HG03159 (cell line): ENCODE measurements at regions not wholly inside any gene's neighbourhood (a gene's known extent, or its start where the extent isn't known, plus 50 kb on each side); places are given as distances from the start of the nearest gene placed in this dataset.
"Not testable (repeated sequence)": the region's sequence is repeated elsewhere in the genome, so short reads cannot be mapped to it uniquely, and the experiment has no call there.

Source experiments
- ATAC-seq: cut with Tn5 transposase; IDR thresholded peaks from one replicate; pipeline ENCODE4 v1.9.1; 2021; ENCODE audit warnings: mild to moderate bottlenecking, moderate library complexity; ENCODE audit not compliant: unreplicated experiment

DNA sequence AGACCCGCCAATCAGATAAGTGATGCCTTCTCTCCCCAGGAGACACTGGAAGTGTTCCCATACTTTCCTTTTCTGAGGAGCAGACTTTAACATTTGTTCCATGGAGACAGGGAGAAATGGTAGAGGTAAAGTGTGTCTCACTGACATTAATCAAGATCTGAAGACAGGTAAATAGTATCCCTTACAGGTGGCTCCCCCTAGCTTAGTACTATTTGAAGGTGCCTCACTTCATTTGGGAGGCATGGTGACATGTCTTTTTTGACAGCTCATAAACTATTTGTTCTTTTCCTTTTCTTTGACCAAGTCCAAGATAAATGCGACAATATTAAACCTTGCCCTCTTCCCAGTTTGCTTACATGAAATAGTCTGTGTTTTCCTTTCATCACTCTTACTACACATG is 485.6 kb upstream of the IL12A start:
- no peak for ATAC-seq

- not testable (repeated sequence) for ATAC-seq
These were observed 477.6 kb upstream of the IL12A start for GRCh38 chr3:159510988-159511387.

DNA sequence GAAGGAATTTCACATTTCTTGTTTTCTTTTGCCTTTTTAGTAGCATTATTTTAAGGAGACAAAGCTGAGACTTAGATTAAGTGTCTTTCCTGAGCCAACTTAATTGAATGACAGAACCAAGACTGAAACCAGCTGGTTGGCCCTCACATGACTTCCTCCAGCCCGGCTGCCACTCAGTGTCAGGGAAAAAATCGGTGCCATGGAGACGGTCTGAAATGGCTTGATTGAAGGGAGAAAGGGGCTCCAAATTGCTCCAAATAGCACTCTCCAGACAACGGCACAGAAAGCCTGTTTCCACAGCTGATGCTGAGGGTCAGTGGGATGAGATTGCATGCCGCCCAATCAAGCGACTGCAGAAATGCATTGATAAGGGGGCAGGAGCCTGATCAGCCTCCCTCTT is 475.2 kb upstream of the IL12A start:
- ATAC-seq, result no peak

GRCh38 chr3:159513867-159514380 is 474.7 kb upstream of the IL12A start:
- no peak for ATAC-seq

GRCh38 chr3:159517105-159517504 is 471.5 kb upstream of the IL12A start:
- no peak for ATAC-seq

DNA sequence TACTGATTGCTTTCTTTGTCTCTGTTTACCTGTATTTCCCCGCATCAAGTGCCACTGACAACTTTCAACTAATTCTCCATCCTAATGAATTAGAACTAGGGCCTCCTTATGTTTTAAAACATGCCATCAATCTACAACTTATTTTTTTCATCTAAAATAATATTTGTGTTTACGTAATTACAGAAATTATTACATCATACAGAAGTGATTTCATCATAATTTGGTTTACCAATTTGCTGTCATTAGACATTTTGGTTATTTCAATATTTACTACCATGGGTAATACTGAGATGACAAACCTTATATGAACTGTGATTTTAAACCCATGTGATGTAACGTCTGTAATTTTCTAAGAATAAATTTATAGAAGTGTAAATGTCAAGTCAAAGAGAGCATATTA is 468.0 kb upstream of the IL12A start:
- ATAC-seq, result no peak

- ATAC-seq, result no peak
These were observed 466.4 kb upstream of the IL12A start for GRCh38 chr3:159522276-159522675.

DNA sequence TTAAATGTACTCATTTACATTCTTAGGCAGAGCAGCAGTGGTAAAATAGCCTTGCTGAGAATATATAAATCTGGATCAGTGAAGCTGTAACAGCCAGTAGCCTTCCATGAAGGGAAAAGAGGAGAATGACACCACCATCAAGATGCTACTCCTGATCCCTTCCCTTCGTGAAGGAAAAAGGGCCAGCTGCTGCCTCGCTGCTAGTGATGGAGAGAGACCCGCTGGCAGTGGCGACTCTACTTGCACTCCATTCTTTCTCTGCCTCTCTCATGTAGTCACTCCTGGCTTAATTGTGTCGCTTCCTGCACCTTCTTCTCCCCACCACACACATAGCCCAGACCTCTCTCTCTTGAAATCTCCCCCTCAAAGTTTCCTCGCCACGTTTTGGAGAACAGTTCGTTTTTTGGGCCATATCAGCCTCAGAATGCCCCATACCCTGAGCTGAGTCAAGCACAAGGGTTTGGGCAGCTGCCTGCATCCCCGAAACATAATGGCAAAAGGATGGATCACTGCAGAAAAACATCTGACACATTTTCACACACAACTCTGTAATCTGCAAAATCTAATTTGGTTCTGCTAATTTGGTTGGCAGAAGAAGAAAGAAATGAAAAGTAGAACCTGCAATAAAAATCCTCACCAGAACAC is 460.3 kb upstream of the IL12A start:
- no peak for ATAC-seq

GRCh38 chr3:159532577-159532976 is 456.1 kb upstream of the IL12A start:
- ATAC-seq, result no peak

GRCh38 chr3:159534496-159534895 is 454.1 kb upstream of the IL12A start:
- no peak for ATAC-seq

DNA sequence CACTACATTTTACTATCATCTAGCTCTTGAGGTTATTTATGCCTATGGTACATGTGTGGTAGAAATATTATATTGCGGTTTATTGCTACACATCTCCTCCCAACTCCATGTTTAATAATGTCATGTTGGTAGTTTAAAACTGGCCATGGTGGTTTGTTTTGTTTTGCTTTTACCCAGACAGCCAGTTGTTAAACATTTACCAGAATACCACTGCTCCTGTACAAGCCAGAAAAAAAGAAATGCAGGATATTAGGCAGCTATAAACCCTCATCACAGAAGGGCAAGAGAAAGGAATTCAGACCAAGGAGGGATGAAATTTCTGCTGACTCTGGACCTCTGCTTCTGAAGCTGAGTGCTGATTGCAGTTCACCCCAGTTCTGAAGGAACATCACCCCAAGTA is 451.8 kb upstream of the IL12A start:
- ATAC-seq, result no peak

GRCh38 chr3:159538507-159538906 is 450.1 kb upstream of the IL12A start:
- no peak for ATAC-seq

DNA sequence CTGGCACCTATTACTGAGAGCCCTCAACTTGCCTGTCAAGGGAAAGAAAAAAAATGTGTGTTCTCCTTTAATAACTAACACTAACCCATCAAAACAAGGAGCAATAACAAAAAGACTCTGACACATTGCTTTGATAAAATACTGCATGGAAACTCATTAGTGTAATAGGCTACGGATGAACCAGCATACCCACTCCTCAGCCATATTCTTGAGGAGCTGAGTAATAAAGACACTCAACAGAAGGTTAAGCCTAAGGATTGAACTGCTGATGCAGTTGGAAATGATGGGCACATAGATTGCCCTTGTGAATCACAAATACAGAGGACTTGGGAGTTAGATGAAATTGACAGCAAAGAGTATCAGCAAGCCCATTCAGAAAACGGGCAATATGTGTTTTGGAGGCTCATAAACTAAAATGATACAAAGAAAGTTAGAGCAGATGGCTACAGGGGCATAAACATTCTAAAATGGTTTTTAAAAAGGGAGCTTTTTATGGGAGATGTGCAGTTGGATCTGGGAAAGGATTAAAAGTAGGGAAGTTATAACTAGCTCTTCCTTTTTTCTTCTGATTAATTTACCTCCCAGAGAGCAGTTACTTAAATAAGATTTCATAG is 447.6 kb upstream of the IL12A start:
- ATAC-seq, result no peak

GRCh38 chr3:159548675-159549335 is 439.8 kb upstream of the IL12A start:
- ATAC-seq, result no peak

DNA sequence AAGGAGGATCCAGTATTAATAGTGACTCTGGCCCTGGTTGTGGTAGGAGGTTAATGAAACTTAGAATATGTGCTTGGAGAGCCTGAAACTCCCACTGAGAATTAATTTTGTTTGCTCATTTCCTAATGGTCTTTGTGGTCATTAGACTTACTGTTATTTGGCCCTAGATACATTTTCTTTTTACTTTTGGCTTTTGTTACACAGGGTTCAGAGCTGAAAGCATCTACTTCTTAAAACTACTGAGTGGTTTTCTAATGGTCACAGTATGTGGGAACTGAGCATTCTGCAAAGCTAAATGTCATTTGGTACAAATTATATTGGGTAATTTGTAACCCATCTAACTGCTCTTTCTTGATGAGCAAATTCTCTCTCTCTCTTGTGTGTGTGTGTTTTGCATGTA is 433.4 kb upstream of the IL12A start:
- ATAC-seq, result no peak

- ATAC-seq, result no peak
These were observed 428.9 kb upstream of the IL12A start for GRCh38 chr3:159559771-159560170.

GRCh38 chr3:159560214-159560979 is 428.2 kb upstream of the IL12A start:
- no peak for ATAC-seq

DNA sequence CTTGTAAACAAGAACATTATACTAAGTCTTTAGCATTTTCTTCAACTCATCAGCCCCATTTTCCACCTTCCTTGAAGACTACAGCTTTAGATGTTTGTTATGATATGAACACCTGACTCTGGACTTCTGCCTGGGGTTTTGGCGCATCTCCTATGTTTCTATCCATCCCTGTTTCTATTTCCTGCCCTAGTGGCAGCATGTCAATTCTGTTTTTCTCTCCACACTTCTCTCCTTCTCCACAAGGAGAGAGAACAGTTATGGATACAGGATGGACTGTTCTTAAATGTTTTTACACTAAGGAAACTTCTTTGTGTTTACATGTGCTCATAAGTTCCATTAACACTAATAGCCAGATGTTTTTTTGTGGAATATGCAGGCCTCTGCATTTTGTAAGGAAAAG is 423.3 kb upstream of the IL12A start:
- no peak for ATAC-seq

- ATAC-seq, result no peak
These were observed 405.0 kb upstream of the IL12A start for GRCh38 chr3:159583662-159584061.

- ATAC-seq, result no peak
These were observed 404.2 kb upstream of the IL12A start for GRCh38 chr3:159584421-159584820.

- no peak for ATAC-seq
These were observed 401.9 kb upstream of the IL12A start for GRCh38 chr3:159586571-159587202.
